Panc1 (cell line): ENCODE measurements at regions not wholly inside any gene's neighbourhood (a gene's known extent, or its start where the extent isn't known, plus 50 kb on each side); places are given as distances from the start of the nearest gene placed in this dataset.

ENCODE experiments used
- ATAC-seq: fragments of 200-7000 bp; cut with Tn5 transposase; 2 replicates; pipeline ENCODE4 v1.9.1; 2020; ENCODE audit warnings: mild to moderate bottlenecking, moderate library complexity
- BruUV-seq: library from RNA; stranded (reverse); fragments of 400-500 nt; replicated peaks from 2 replicates; lab custom pipeline; 2021; lab: Mats Ljungman, UMichigan
- CTCF ChIA-PET: fragments of 300-600 bp; sonication (Branson Sonifier 250); formaldehyde crosslinking; loops from one replicate; lab custom pipeline; 2022; ENCODE audit warnings: antibody characterized with exemption; lab: Charles Lee
- POLR2A ChIA-PET: fragments of 300-600 bp; sonication (Branson Sonifier 250); formaldehyde crosslinking; loops from one replicate; lab custom pipeline; 2022; ENCODE audit warnings: antibody characterized with exemption; lab: Charles Lee
- DNase-seq: peaks from one replicate; pipeline ENCODE4 v3.0.0-alpha.2; 2010; ENCODE audit warnings: low read depth, low spot score
- H3K27ac ChIP-seq: 2 replicates; pipeline ENCODE4 v1.5.1; 2011; ENCODE audit warnings: mild to moderate bottlenecking, low read length, inconsistent platforms
- H3K27me3 ChIP-seq: fragments of 200-500 bp; sonication (Bioruptor generic); 2 replicates; pipeline ENCODE4 v1.6.0; 2014; ENCODE audit warnings: low read length, inconsistent platforms; ENCODE audit not compliant: control insufficient read depth, insufficient read depth
- H3K36me3 ChIP-seq: fragments of 200-500 bp; sonication (Bioruptor generic); 2 replicates; pipeline ENCODE4 v1.5.1; 2014; ENCODE audit warnings: inconsistent platforms, mild to moderate bottlenecking, low read length, moderate library complexity; ENCODE audit not compliant: control insufficient read depth, insufficient read depth
- H3K4me1 ChIP-seq: 2 replicates; pipeline ENCODE4 v1.5.1; 2011; ENCODE audit warnings: inconsistent platforms, mild to moderate bottlenecking, low read length, moderate library complexity; ENCODE audit not compliant: control insufficient read depth, insufficient read depth
- H3K4me3 ChIP-seq, 2 experiments: 2 replicates each; pipeline ENCODE4 v1.5.1; 2011 to 2012; ENCODE audit warnings: low read depth in 2 of 2, low read length in 2 of 2, mild to moderate bottlenecking in 2 of 2, inconsistent platforms in 1 of 2, moderate library complexity in 1 of 2
- H3K9me3 ChIP-seq: fragments of 200-500 bp; sonication (Bioruptor generic); 2 replicates; pipeline ENCODE4 v1.5.1; 2014; ENCODE audit warnings: low read depth, mild to moderate bottlenecking, inconsistent platforms, low read length, moderate library complexity; ENCODE audit not compliant: control insufficient read depth, insufficient read depth
- POLR2AphosphoS5 ChIP-seq: IDR thresholded peaks from 2 replicates; pipeline ENCODE4 v1.6.1; 2012; ENCODE audit warnings: mild to moderate bottlenecking, low read depth, low read length, moderate library complexity
- REST ChIP-seq, 2 experiments: IDR thresholded peaks; 2 replicates each; pipeline ENCODE4 v1.6.1; 2011 to 2012; ENCODE audit warnings: low read depth in 2 of 2, control low read depth in 1 of 2, low read length in 1 of 2, mild to moderate bottlenecking in 1 of 2, moderate library complexity in 1 of 2; ENCODE audit not compliant: insufficient read depth in 1 of 2
- SIN3A ChIP-seq: IDR thresholded peaks from 2 replicates; pipeline ENCODE4 v1.6.1; 2012; ENCODE audit warnings: low read depth, mild to moderate bottlenecking, low read length, moderate library complexity, borderline replicate concordance; ENCODE audit not compliant: insufficient read depth
- TCF7L2 ChIP-seq: IDR thresholded peaks from 2 replicates; pipeline ENCODE4 v1.6.1; 2011; ENCODE audit warnings: mild to moderate bottlenecking, low read depth, low read length, inconsistent platforms
- in situ Hi-C: cut with HindIII; loops from 2 replicates; pipeline ENCODE4 v1.10.0; 2016; ENCODE audit warnings: low sequenced_read_pairs, low pct_unique_long_range_greater_than_20kb
- intact Hi-C: fragments of 100-400 bp; cut with micrococcal nuclease; formaldehyde crosslinking; loops from one replicate; pipeline ENCODE4 v1.10.0; 2022; ENCODE audit not compliant: unreplicated experiment
- TF ChIP-seq, protein P1 (sequence below): fragments of 450-650 bp; IDR thresholded peaks from 2 replicates; pipeline ENCODE4 v1.5.1; 2017; ENCODE audit warnings: mild to moderate bottlenecking

GRCh38 chr2:106977717-106978116 lies 91.8 kb upstream of the ST6GAL2 start:
- CTCF ChIA-PET: no interaction called here

DNA sequence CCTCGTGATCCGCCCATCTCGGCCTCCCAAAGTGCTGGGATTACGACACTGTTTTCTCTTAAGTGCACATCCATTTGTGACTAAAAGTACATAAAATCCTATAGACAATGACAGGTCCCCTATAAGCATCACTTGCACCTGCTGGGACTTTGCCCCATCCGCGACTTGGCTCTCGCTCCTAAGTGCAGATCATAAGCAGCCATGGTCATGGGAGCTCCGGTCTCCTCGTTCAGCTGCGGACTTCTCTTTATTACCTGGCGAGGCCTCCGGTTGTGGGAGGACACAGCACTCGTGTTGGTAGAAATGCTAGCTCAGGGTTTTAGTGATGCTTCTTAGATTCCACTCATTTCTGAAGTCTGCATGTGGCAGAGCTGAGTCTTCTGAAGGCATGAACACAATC lies 92.7 kb upstream of the ST6GAL2 start:
- Histone ChIP-seq H3K4me3 (no peak overlapping the region), H3K27ac (no peak overlapping the region), H3K36me3 (no peaks in the 10 kb centered on the region), H3K4me1 (no peaks in the 10 kb centered on the region), H3K27me3 (no peaks in the 10 kb centered on the region), H3K9me3 (no peaks in the 10 kb centered on the region)
- POLR2A ChIA-PET: no interaction called here
- ATAC-seq (no peak), DNase-seq (no peak)
- intact Hi-C loops (no loop called here), in situ Hi-C loops (no loop called here)
- TF ChIP-seq SIN3A: no peak
- no peak for TF ChIP-seq REST (IDR thresholded peaks at IDR 0.05; ENCODE audit: insufficient read depth in 1 of 2, low read depth in 2 of 2, low read length in 1 of 2)
- TF ChIP-seq, protein P1, sequence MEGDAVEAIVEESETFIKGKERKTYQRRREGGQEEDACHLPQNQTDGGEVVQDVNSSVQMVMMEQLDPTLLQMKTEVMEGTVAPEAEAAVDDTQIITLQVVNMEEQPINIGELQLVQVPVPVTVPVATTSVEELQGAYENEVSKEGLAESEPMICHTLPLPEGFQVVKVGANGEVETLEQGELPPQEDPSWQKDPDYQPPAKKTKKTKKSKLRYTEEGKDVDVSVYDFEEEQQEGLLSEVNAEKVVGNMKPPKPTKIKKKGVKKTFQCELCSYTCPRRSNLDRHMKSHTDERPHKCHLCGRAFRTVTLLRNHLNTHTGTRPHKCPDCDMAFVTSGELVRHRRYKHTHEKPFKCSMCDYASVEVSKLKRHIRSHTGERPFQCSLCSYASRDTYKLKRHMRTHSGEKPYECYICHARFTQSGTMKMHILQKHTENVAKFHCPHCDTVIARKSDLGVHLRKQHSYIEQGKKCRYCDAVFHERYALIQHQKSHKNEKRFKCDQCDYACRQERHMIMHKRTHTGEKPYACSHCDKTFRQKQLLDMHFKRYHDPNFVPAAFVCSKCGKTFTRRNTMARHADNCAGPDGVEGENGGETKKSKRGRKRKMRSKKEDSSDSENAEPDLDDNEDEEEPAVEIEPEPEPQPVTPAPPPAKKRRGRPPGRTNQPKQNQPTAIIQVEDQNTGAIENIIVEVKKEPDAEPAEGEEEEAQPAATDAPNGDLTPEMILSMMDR: no peak
- no peak for TF ChIP-seq POLR2AphosphoS5
- TF ChIP-seq TCF7L2: no peak
- CTCF ChIA-PET: no interaction called here
- BruUV-seq: no TSS peak

More at GRCh38 chr2:106977717-106978116, 91.8 kb upstream of the ST6GAL2 start:
- in situ Hi-C loops (no loop called here), intact Hi-C loops (no loop called here)
- DNase-seq (no peak), ATAC-seq (no peak)
- BruUV-seq: no TSS peak
- Histone ChIP-seq H3K4me1 (no peaks in the 10 kb centered on the region), H3K4me3 (no peak overlapping the region), H3K9me3 (no peaks in the 10 kb centered on the region), H3K27me3 (no peaks in the 10 kb centered on the region), H3K27ac (no peak overlapping the region), H3K36me3 (no peaks in the 10 kb centered on the region)
- no peak for TF ChIP-seq SIN3A
- TF ChIP-seq POLR2AphosphoS5: no peak
- TF ChIP-seq TCF7L2: no peak
- TF ChIP-seq REST (IDR thresholded peaks at IDR 0.05; ENCODE audit: insufficient read depth in 1 of 2, low read depth in 2 of 2, low read length in 1 of 2): no peak
- TF ChIP-seq, protein P1: no peak
- POLR2A ChIA-PET: no interaction called here
